HepG2 (cell line): ENCODE measurements at regions not wholly inside any gene's neighbourhood (a gene's known extent, or its start where the extent isn't known, plus 50 kb on each side); places are given as distances from the start of the nearest gene placed in this dataset.
"Not testable (repeated sequence)": the region's sequence is repeated elsewhere in the genome, so short reads cannot be mapped to it uniquely, and the experiment has no call there.

Experiments used
- ATF2 ChIP-seq: sonication (generic); formaldehyde crosslinking; IDR thresholded peaks from 2 replicates; pipeline ENCODE4 v1.4.0; 2020; ENCODE audit warnings: missing genetic modification reagents
- CREB3 ChIP-seq: sonication (generic); formaldehyde crosslinking; IDR thresholded peaks from 2 replicates; pipeline ENCODE4 v1.5.0; 2020; ENCODE audit warnings: missing genetic modification reagents
- CTCF ChIP-seq: sonication (generic); formaldehyde crosslinking; IDR thresholded peaks from 2 replicates; pipeline ENCODE4 v1.5.0; 2020; ENCODE audit warnings: mild to moderate bottlenecking, missing genetic modification reagents, moderate library complexity
- ESRRA ChIP-seq: sonication (generic); formaldehyde crosslinking; IDR thresholded peaks from 2 replicates; pipeline ENCODE4 v1.5.1; 2020; ENCODE audit warnings: mild to moderate bottlenecking, low read depth, missing genetic modification reagents
- HMG20B ChIP-seq: conservative IDR thresholded peaks from 2 replicates; pipeline ENCODE4 v1.6.1; 2016; ENCODE audit warnings: missing genetic modification reagents, missing compliant biosample characterization
- HOXD1 ChIP-seq: sonication (generic); formaldehyde crosslinking; IDR thresholded peaks from 2 replicates; pipeline ENCODE4 v1.5.0; 2020; ENCODE audit warnings: missing genetic modification reagents
- MTF2 ChIP-seq: sonication (generic); formaldehyde crosslinking; IDR thresholded peaks from 2 replicates; pipeline ENCODE4 v1.5.0; 2020; ENCODE audit warnings: missing genetic modification reagents, borderline replicate concordance
- PHF20 ChIP-seq: sonication (generic); formaldehyde crosslinking; IDR thresholded peaks from 2 replicates; pipeline ENCODE4 v1.5.0; 2020; ENCODE audit warnings: mild to moderate bottlenecking, missing genetic modification reagents
- TCF7L2 ChIP-seq: IDR thresholded peaks from 2 replicates; pipeline ENCODE4 v1.6.1; 2011; ENCODE audit warnings: mild to moderate bottlenecking, low read depth, low read length, moderate library complexity
- TEAD2 ChIP-seq: sonication (generic); formaldehyde crosslinking; IDR thresholded peaks from 2 replicates; pipeline ENCODE4 v1.9.0; 2021; ENCODE audit warnings: missing genetic modification reagents
- THRA ChIP-seq: sonication (generic); formaldehyde crosslinking; IDR thresholded peaks from 2 replicates; pipeline ENCODE4 v1.4.0; 2020; ENCODE audit warnings: missing genetic modification reagents, borderline replicate concordance
- ZNF121 ChIP-seq: sonication (generic); formaldehyde crosslinking; IDR thresholded peaks from 2 replicates; pipeline ENCODE4 v1.5.0; 2020; ENCODE audit warnings: mild to moderate bottlenecking, missing genetic modification reagents
- ZNF205 ChIP-seq: IDR thresholded peaks from 2 replicates; pipeline ENCODE4 v1.6.1; 2018; ENCODE audit warnings: missing biosample characterization, missing genetic modification reagents
- ZNF407 ChIP-seq: sonication (generic); formaldehyde crosslinking; IDR thresholded peaks from one replicate; pipeline ENCODE4 v1.5.1; 2020; ENCODE audit warnings: mild to moderate bottlenecking, missing genetic modification reagents; ENCODE audit errors: not compliant biosample characterization

GRCh38 chr14:30072454-30072853, 144.8 kb upstream of the PRKD1 start:
- TF ChIP-seq HMG20B (CRISPR knock-in tag); ESRRA; HOXD1 (CRISPR knock-in tag); THRA (CRISPR knock-in tag); TCF7L2; ATF2 (CRISPR knock-in tag); ZNF407; PHF20 (CRISPR knock-in tag); ZNF121 (CRISPR knock-in tag); ZNF205; CTCF (CRISPR knock-in tag); MTF2; CREB3 (CRISPR knock-in tag); TEAD2 (CRISPR knock-in tag): not testable (repeated sequence)
